ENCODE measurements at regions not wholly inside any gene's neighbourhood (a gene's known extent, or its start where the extent isn't known, plus 50 kb on each side); places are given as distances from the start of the nearest gene placed in this dataset.

GRCh38 chr3:43921056-43921648 lies 230.4 kb downstream of the ABHD5 start (continued):
- TF ChIP-seq ZSCAN29 (IDR thresholded peaks at IDR 0.05) (no peak), NFXL1 (IDR thresholded peaks at IDR 0.05; ENCODE audit: borderline replicate concordance) (no peak), USF2 (IDR thresholded peaks at IDR 0.05; ENCODE audit: borderline replicate concordance, low read depth, low read length) (no peak), SP1 (IDR thresholded peaks at IDR 0.05; ENCODE audit: low read depth, low read length) (no peak), SMARCA5 (IDR thresholded peaks at IDR 0.05) (no peak), HDAC2 (IDR thresholded peaks at IDR 0.05) (no peak), STAT1 (conservative IDR thresholded peaks at IDR 0.05) (no peak)

- Histone ChIP-seq H3K36me3 (ENCODE audit: control insufficient read depth in 2 of 2, insufficient read depth in 2 of 2, low read length in 1 of 2) (no peaks in the 10 kb centered on the region), H3K4me1 (ENCODE audit: control insufficient read depth, insufficient read depth, low read length) (no peaks in the 10 kb centered on the region), H3K27me3 (replicated peaks in 1 of 2; ENCODE audit: control insufficient read depth in 2 of 2, insufficient read depth in 2 of 2, low read length in 1 of 2) (peaks cover 0 to 9% of the 10 kb centered on the region in 2 experiments; a peak in 3 of 4 replicates), H3K9ac (ENCODE audit: control insufficient read depth, insufficient read depth, low read length) (no peak overlapping the region), H3K4me2 (ENCODE audit: control insufficient read depth, insufficient read depth) (no peak overlapping the region), H3K79me2 (ENCODE audit: control insufficient read depth, insufficient read depth, low read length) (no peaks in the 10 kb centered on the region), H4K20me1 (ENCODE audit: control insufficient read depth, insufficient read depth) (no peaks in the 10 kb centered on the region), H2AFZ (ENCODE audit: control insufficient read depth, low read depth, low read length) (no peak overlapping the region), H3K9me3 (replicated peaks; ENCODE audit: control insufficient read depth, insufficient read depth, low read length) (no peaks in the 10 kb centered on the region), H3K27ac (ENCODE audit: control insufficient read depth, insufficient read depth) (no peak overlapping the region), H3K4me3 (no peak overlapping the region)
- 10% methylated on average over 3 of the region's 3 CpGs for WGBS (ENCODE audit: insufficient coverage, insufficient replicate concordance, low lambda C conversion rate, missing lambda C conversion rate)
- ChIA-PET CTCF (no interaction called here), RAD21 (ENCODE audit: unreplicated experiment) (no interaction called here), SMC1A (ENCODE audit: uncharacterized antibody, unreplicated experiment) (interaction anchor here (1.8 kb wide), 1 partner anchor 17 kb away, joined by 3 read pairs; no protein-coding TSS in a partner anchor), POLR2A (no interaction called here)
- intact Hi-C loops (cut with micrococcal nuclease; ENCODE audit: unreplicated experiment) (no loop called here), in situ Hi-C loops (cut with MboI) (no loop called here)
- BruUV-seq (replicated peaks), result no TSS peak
- FAIRE-seq (no peak), DNase-seq (ENCODE audit: low read depth, low spot score) (no peak), ATAC-seq (no peak)
- TF ChIP-seq FOS (IDR thresholded peaks at IDR 0.05; ENCODE audit: borderline replicate concordance, extremely low read depth, insufficient read length) (no peak), E2F8 (IDR thresholded peaks at IDR 0.05; ENCODE audit: low read depth, partially characterized antibody) (no peak), BCL11A (IDR thresholded peaks at IDR 0.05; ENCODE audit: low read depth, low read length) (no peak), NFXL1 (IDR thresholded peaks at IDR 0.05; ENCODE audit: borderline replicate concordance) (no peak), ZBTB11 (CRISPR knock-in tag; IDR thresholded peaks at IDR 0.05) (no peak), PRDM15 (CRISPR knock-in tag; IDR thresholded peaks at IDR 0.05) (no peak)
These were observed 231.6 kb downstream of the ABHD5 start for GRCh38 chr3:43922374-43922773.
